ENCODE measurements at regions not wholly inside any gene's neighbourhood (a gene's known extent, or its start where the extent isn't known, plus 50 kb on each side); places are given as distances from the start of the nearest gene placed in this dataset.

DNA sequence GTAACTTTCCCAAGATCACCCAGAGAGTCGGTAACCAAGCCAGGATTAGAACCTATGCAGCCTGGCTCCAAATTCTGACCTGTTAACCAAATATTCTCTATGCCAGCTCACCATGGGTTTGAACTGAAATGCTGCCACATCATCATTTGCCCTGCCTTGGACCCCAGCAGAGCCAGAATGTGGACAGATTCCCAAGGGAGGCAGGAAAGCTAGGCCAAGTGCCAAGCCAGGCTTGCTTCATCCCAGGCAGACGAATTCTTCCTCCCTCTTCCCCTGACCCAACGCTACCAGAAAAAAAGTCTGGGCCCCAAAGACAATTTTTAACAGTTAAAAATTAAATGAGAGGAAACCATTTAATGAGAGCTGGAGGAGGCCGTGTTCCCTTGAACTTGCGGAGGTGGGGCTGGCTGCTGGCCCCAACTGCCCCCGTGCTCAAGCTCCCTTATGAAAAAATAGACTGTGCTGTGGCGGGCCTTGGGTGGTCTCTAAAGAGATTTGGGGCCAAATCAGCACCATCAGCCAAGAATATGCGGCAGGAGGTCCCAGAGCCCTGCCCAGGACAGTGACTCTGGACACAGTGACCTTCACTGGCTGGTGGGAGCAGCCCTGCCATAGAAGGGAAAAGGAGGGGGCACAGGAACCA, 184.1 kb upstream of the SYT13 start:
- TF ChIP-seq, protein P1, sequence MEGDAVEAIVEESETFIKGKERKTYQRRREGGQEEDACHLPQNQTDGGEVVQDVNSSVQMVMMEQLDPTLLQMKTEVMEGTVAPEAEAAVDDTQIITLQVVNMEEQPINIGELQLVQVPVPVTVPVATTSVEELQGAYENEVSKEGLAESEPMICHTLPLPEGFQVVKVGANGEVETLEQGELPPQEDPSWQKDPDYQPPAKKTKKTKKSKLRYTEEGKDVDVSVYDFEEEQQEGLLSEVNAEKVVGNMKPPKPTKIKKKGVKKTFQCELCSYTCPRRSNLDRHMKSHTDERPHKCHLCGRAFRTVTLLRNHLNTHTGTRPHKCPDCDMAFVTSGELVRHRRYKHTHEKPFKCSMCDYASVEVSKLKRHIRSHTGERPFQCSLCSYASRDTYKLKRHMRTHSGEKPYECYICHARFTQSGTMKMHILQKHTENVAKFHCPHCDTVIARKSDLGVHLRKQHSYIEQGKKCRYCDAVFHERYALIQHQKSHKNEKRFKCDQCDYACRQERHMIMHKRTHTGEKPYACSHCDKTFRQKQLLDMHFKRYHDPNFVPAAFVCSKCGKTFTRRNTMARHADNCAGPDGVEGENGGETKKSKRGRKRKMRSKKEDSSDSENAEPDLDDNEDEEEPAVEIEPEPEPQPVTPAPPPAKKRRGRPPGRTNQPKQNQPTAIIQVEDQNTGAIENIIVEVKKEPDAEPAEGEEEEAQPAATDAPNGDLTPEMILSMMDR (IDR thresholded peaks at IDR 0.05) = no peak
- Mint-ChIP-seq H3K4me3 (no peak overlapping the region), H3K27ac (no peak overlapping the region), H3K27me3 (ENCODE audit: insufficient read depth) (peaks cover 37% of the 10 kb centered on the region), H3K4me1 (ENCODE audit: low read depth) (no peaks in the 10 kb centered on the region), H3K9me3 (no peaks in the 10 kb centered on the region), H3K36me3 (ENCODE audit: low read depth) (no peaks in the 10 kb centered on the region)
- DNase-seq = no peak

DNA sequence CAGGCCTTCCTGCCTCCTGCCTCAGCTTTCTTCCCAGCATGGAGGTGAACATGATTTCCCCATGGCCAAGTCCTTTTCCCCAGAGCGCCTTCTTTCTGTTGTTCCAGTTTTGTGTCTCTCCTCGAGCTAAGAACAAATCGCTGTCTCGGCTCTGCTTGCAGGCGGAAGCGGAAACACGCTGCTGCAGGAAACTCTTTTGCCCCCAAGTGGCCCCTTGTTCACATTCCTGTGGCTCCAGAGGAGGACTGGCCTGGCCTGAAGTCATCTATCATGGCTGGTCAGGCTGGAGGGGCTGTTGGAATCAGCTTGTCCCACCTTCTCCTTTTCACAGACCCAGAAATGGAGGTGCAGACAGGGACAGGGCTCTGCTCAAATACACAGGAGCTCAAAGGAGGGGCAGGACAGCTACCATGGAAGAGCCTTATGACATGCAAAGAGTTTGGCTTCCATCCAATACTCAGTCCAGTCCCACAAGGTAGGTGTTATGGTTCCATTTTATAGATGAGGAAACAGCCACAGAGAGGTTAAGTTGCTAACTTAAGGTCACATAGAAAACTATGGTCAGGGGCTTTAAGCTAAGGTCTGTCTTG, 182.2 kb upstream of the SYT13 start:
- Mint-ChIP-seq H3K4me1 (ENCODE audit: low read depth) (no peaks in the 10 kb centered on the region), H3K4me3 (no peak overlapping the region), H3K9me3 (no peaks in the 10 kb centered on the region), H3K27me3 (ENCODE audit: insufficient read depth) (peaks cover 38% of the 10 kb centered on the region), H3K27ac (no peak overlapping the region), H3K36me3 (ENCODE audit: low read depth) (no peaks in the 10 kb centered on the region)
- TF ChIP-seq, protein P1 (IDR thresholded peaks at IDR 0.05) = no peak
- DNase-seq = no peak

DNA sequence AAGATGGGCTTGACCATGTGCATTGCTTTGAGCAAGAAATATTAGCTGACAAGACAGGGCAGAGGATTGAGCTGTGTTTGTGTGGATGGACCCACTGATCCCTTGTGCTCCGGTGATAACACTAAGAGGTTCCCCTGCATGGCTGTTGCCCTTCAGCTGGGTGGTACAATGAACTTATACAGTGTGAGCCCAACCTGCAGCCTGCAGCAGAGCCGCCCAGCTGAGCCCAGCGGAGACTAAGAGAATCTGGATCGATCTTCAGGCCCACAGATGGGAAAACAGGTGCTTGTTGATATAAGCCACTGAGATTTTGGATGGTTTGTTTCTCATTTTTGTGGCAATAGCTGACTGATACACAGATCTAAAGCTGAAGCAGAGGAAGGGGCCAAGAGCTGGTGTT, 177.4 kb upstream of the SYT13 start:
- TF ChIP-seq, protein P1 (IDR thresholded peaks at IDR 0.05) = no peak
- no peak overlapping the region for H3K27ac Mint-ChIP-seq
- peaks cover 42% of the 10 kb centered on the region for H3K27me3 Mint-ChIP-seq (ENCODE audit: insufficient read depth)
- no peak for DNase-seq
- no peaks in the 10 kb centered on the region for H3K36me3 Mint-ChIP-seq (ENCODE audit: low read depth)
- no peak overlapping the region for H3K4me3 Mint-ChIP-seq
- H3K4me1 Mint-ChIP-seq (ENCODE audit: low read depth) = no peaks in the 10 kb centered on the region
- no peaks in the 10 kb centered on the region for H3K9me3 Mint-ChIP-seq

DNA sequence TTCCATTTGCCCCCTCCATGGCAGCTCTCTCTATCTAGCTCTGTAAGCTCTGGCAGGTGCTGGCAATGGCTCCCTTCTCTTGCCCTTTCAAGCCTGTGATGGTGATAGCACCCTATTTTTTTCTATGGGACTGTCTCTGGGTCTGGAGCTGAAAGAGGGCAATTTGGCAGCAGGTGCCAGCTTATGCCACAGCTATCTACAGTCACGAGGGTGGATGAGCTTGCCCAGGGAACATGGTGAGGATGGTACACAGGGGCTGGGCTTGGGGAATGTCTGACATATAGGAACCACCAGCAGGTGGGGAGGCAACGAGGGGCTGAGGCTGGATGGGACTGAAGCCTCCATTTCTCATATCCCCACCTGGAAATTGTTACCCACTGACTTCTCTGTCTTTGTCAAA, 175.4 kb upstream of the SYT13 start:
- Mint-ChIP-seq H3K27me3 (ENCODE audit: insufficient read depth) (peaks cover 40% of the 10 kb centered on the region), H3K27ac (no peak overlapping the region), H3K4me3 (no peak overlapping the region), H3K4me1 (ENCODE audit: low read depth) (peaks cover 18% of the 10 kb centered on the region), H3K9me3 (no peaks in the 10 kb centered on the region), H3K36me3 (ENCODE audit: low read depth) (no peaks in the 10 kb centered on the region)
- no peak for DNase-seq
- TF ChIP-seq, protein P1 (IDR thresholded peaks at IDR 0.05) = no peak

DNA sequence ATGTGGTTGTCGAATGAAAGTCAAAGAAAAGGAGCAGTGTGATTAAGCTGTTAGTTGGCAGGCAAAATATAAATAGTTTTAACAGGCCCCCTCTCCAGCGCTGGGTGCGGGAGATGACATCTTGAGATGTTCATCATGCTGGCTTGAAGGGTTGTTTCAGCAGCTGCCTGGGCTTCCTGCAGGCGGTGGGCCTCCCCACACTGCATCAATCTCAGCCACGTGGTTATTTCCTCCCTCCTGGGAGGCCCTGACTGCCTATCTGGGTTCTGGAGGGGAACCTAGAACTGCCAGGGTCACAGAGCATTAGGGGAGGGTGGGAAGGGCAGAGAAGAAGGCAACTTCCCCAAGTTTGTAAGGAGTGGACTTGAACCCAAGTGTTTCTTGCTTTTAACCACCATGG, 173.3 kb upstream of the SYT13 start:
- H3K4me3 Mint-ChIP-seq = no peak overlapping the region
- H3K27ac Mint-ChIP-seq = no peak overlapping the region
- peaks cover 23% of the 10 kb centered on the region for H3K4me1 Mint-ChIP-seq (ENCODE audit: low read depth)
- TF ChIP-seq, protein P1 (IDR thresholded peaks at IDR 0.05) = no peak
- no peaks in the 10 kb centered on the region for H3K36me3 Mint-ChIP-seq (ENCODE audit: low read depth)
- no peak for DNase-seq
- H3K9me3 Mint-ChIP-seq = peaks cover 8% of the 10 kb centered on the region
- H3K27me3 Mint-ChIP-seq (ENCODE audit: insufficient read depth) = peaks cover 45% of the 10 kb centered on the region

All from HFFc6 (cell line).